ENCODE measurements at regions not wholly inside any gene's neighbourhood (a gene's known extent, or its start where the extent isn't known, plus 50 kb on each side); places are given as distances from the start of the nearest gene placed in this dataset.

- TF ChIP-seq, protein P1, sequence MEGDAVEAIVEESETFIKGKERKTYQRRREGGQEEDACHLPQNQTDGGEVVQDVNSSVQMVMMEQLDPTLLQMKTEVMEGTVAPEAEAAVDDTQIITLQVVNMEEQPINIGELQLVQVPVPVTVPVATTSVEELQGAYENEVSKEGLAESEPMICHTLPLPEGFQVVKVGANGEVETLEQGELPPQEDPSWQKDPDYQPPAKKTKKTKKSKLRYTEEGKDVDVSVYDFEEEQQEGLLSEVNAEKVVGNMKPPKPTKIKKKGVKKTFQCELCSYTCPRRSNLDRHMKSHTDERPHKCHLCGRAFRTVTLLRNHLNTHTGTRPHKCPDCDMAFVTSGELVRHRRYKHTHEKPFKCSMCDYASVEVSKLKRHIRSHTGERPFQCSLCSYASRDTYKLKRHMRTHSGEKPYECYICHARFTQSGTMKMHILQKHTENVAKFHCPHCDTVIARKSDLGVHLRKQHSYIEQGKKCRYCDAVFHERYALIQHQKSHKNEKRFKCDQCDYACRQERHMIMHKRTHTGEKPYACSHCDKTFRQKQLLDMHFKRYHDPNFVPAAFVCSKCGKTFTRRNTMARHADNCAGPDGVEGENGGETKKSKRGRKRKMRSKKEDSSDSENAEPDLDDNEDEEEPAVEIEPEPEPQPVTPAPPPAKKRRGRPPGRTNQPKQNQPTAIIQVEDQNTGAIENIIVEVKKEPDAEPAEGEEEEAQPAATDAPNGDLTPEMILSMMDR (IDR thresholded peaks at IDR 0.05; ENCODE audit: extremely low read depth, low read depth, low read length): no peak
- H3K4me2 ChIP-seq (ENCODE audit: insufficient read depth, low read length): no peak overlapping the region
- DNase-seq (ENCODE audit: insufficient read length, low spot score, missing footprints): no peak
- H3K4me3 ChIP-seq (ENCODE audit: insufficient read depth, low read length): no peak overlapping the region
- peaks cover 2% of the 10 kb centered on the region for H3K9me3 ChIP-seq (ENCODE audit: low read depth, low read length)
- no peaks in the 10 kb centered on the region for H3K36me3 ChIP-seq (ENCODE audit: insufficient read depth, low read length)
- H3K4me1 ChIP-seq (ENCODE audit: insufficient read depth, low read length): no peaks in the 10 kb centered on the region
- no peak overlapping the region for H2AFZ ChIP-seq (ENCODE audit: low read length)
- H3K27me3 ChIP-seq (ENCODE audit: insufficient read depth, low read length): no peaks in the 10 kb centered on the region
- no peaks in the 10 kb centered on the region for H3K79me2 ChIP-seq (ENCODE audit: insufficient read depth, low read length)
- no peak overlapping the region for H3K27ac ChIP-seq (ENCODE audit: low read depth, low read length)
- no peaks in the 10 kb centered on the region for H4K20me1 ChIP-seq (ENCODE audit: insufficient read depth, low read length)
Measured at GRCh38 chr6:158905277-158905676, 86.1 kb upstream of the EZR start.

- H2AFZ ChIP-seq (ENCODE audit: low read length): no peak overlapping the region
- no peaks in the 10 kb centered on the region for H3K36me3 ChIP-seq (ENCODE audit: insufficient read depth, low read length)
- H3K27ac ChIP-seq (ENCODE audit: low read depth, low read length): no peak overlapping the region
- H3K4me1 ChIP-seq (ENCODE audit: insufficient read depth, low read length): no peaks in the 10 kb centered on the region
- no peaks in the 10 kb centered on the region for H3K79me2 ChIP-seq (ENCODE audit: insufficient read depth, low read length)
- no peaks in the 10 kb centered on the region for H3K27me3 ChIP-seq (ENCODE audit: insufficient read depth, low read length)
- H3K4me2 ChIP-seq (ENCODE audit: insufficient read depth, low read length): no peak overlapping the region
- no peak overlapping the region for H3K4me3 ChIP-seq (ENCODE audit: insufficient read depth, low read length)
- no peak for DNase-seq (ENCODE audit: insufficient read length, low spot score, missing footprints)
- TF ChIP-seq, protein P1 (IDR thresholded peaks at IDR 0.05; ENCODE audit: extremely low read depth, low read depth, low read length): no peak
- no peaks in the 10 kb centered on the region for H4K20me1 ChIP-seq (ENCODE audit: insufficient read depth, low read length)
- H3K9me3 ChIP-seq (ENCODE audit: low read depth, low read length): peaks cover 2% of the 10 kb centered on the region
Measured at GRCh38 chr6:158903801-158904200, 84.6 kb upstream of the EZR start.

GRCh38 chr6:158900663-158901312 lies 81.6 kb upstream of the EZR start:
- no peak for DNase-seq (ENCODE audit: insufficient read length, low spot score, missing footprints)
- no peak overlapping the region for H3K4me3 ChIP-seq (ENCODE audit: insufficient read depth, low read length)
- no peak overlapping the region for H3K4me2 ChIP-seq (ENCODE audit: insufficient read depth, low read length)
- TF ChIP-seq, protein P1 (IDR thresholded peaks at IDR 0.05; ENCODE audit: extremely low read depth, low read depth, low read length): no peak
- no peak overlapping the region for H3K27ac ChIP-seq (ENCODE audit: low read depth, low read length)
- H3K4me1 ChIP-seq (ENCODE audit: insufficient read depth, low read length): no peaks in the 10 kb centered on the region
- peaks cover 2% of the 10 kb centered on the region for H3K9me3 ChIP-seq (ENCODE audit: low read depth, low read length)
- H2AFZ ChIP-seq (ENCODE audit: low read length): no peak overlapping the region
- no peaks in the 10 kb centered on the region for H3K79me2 ChIP-seq (ENCODE audit: insufficient read depth, low read length)
- H4K20me1 ChIP-seq (ENCODE audit: insufficient read depth, low read length): no peaks in the 10 kb centered on the region
- H3K36me3 ChIP-seq (ENCODE audit: insufficient read depth, low read length): no peaks in the 10 kb centered on the region
- H3K27me3 ChIP-seq (ENCODE audit: insufficient read depth, low read length): no peaks in the 10 kb centered on the region

- H3K27ac ChIP-seq (ENCODE audit: low read depth, low read length): no peak overlapping the region
- TF ChIP-seq, protein P1 (IDR thresholded peaks at IDR 0.05; ENCODE audit: extremely low read depth, low read depth, low read length): no peak
- no peaks in the 10 kb centered on the region for H3K36me3 ChIP-seq (ENCODE audit: insufficient read depth, low read length)
- no peaks in the 10 kb centered on the region for H3K79me2 ChIP-seq (ENCODE audit: insufficient read depth, low read length)
- no peaks in the 10 kb centered on the region for H4K20me1 ChIP-seq (ENCODE audit: insufficient read depth, low read length)
- no peaks in the 10 kb centered on the region for H3K27me3 ChIP-seq (ENCODE audit: insufficient read depth, low read length)
- H3K4me3 ChIP-seq (ENCODE audit: insufficient read depth, low read length): no peak overlapping the region
- peaks cover 4% of the 10 kb centered on the region for H3K4me1 ChIP-seq (ENCODE audit: insufficient read depth, low read length)
- H3K4me2 ChIP-seq (ENCODE audit: insufficient read depth, low read length): no peak overlapping the region
- H3K9me3 ChIP-seq (ENCODE audit: low read depth, low read length): no peaks in the 10 kb centered on the region
- DNase-seq (ENCODE audit: insufficient read length, low spot score, missing footprints): no peak
- H2AFZ ChIP-seq (ENCODE audit: low read length): peak overlapping the region; percentile 56
Measured at GRCh38 chr6:158897236-158897635, 78.1 kb upstream of the EZR start.
